ENCODE measurements at regions not wholly inside any gene's neighbourhood (a gene's known extent, or its start where the extent isn't known, plus 50 kb on each side); places are given as distances from the start of the nearest gene placed in this dataset.

DNA sequence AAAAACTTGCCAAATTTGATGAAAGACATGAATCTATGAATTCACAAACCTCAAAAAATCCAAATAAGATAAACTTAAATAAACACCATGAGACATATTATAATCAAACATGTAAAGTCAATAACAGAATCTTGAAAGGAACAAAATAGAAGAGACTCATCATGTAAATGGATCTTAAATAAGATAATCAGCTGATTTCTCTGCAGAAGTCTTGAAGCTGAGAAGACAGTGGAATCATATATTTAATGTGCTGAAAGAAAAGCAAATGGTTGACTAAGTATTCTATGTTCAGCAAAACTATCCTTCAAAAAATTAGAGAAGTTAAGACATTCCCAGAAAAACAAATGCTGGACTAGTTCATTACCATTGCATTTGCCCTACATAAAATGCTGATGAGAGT is 215.7 kb upstream of the SPIN4 start:
- no peak for TF ChIP-seq TCF4 (CRISPR knock-in tag; IDR thresholded peaks at IDR 0.05; ENCODE audit: borderline replicate concordance)
- no peak for TF ChIP-seq ZFP30 (CRISPR knock-in tag; IDR thresholded peaks at IDR 0.05)
- no peak for TF ChIP-seq PATZ1 (CRISPR knock-in tag; IDR thresholded peaks at IDR 0.05; ENCODE audit: borderline replicate concordance)
- no peak for TF ChIP-seq OSR1 (CRISPR knock-in tag; IDR thresholded peaks at IDR 0.05)
- TF ChIP-seq BACH2 (CRISPR knock-in tag; IDR thresholded peaks at IDR 0.05; ENCODE audit: borderline replicate concordance): no peak
- TF ChIP-seq, protein P1, sequence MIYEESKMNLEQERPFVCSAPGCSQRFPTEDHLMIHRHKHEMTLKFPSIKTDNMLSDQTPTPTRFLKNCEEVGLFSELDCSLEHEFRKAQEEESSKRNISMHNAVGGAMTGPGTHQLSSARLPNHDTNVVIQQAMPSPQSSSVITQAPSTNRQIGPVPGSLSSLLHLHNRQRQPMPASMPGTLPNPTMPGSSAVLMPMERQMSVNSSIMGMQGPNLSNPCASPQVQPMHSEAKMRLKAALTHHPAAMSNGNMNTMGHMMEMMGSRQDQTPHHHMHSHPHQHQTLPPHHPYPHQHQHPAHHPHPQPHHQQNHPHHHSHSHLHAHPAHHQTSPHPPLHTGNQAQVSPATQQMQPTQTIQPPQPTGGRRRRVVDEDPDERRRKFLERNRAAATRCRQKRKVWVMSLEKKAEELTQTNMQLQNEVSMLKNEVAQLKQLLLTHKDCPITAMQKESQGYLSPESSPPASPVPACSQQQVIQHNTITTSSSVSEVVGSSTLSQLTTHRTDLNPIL (CRISPR knock-in tag; IDR thresholded peaks at IDR 0.05; ENCODE audit: low read depth): no peak
- TF ChIP-seq ESRRG (CRISPR knock-in tag; IDR thresholded peaks at IDR 0.05): no peak
- TF ChIP-seq ZNF8 (CRISPR knock-in tag; IDR thresholded peaks at IDR 0.05): no peak
- no peak for TF ChIP-seq PPARA (CRISPR knock-in tag; IDR thresholded peaks at IDR 0.05; ENCODE audit: borderline replicate concordance)
- no peak for TF ChIP-seq ISL1 (CRISPR knock-in tag; IDR thresholded peaks at IDR 0.05)
- TF ChIP-seq CSRNP3 (CRISPR knock-in tag; IDR thresholded peaks at IDR 0.05): no peak
- TF ChIP-seq ZNF565 (CRISPR knock-in tag; conservative IDR thresholded peaks at IDR 0.05; ENCODE audit: low read depth): no peak
- TF ChIP-seq TOX (CRISPR knock-in tag; IDR thresholded peaks at IDR 0.05; ENCODE audit: borderline replicate concordance): no peak
- TF ChIP-seq ZFP3 (CRISPR knock-in tag; IDR thresholded peaks at IDR 0.05): no peak

All from SK-N-SH treated with all-trans-retinoic acid at 6 μM for 48 hours (cell line).